ENCODE measurements at regions not wholly inside any gene's neighbourhood (a gene's known extent, or its start where the extent isn't known, plus 50 kb on each side); places are given as distances from the start of the nearest gene placed in this dataset.

GRCh38 chrX:25112156-25112555, 96.4 kb upstream of the ARX start:
- Mint-ChIP-seq H3K9me3 (peaks cover 0 to 5% (median 0%) of the 10 kb centered on the region in 7 donors), H3K4me1 (no peaks in the 10 kb centered on the region), H3K4me3 (no peak overlapping the region), H3K27ac (no peak overlapping the region), H3K27me3 (ENCODE audit: low read depth in 3 of 3) (peaks cover 1 to 8% (median 1%) of the 10 kb centered on the region in 3 donors), H3K36me3 (no peaks in the 10 kb centered on the region)
- intact Hi-C loops (cut with micrococcal nuclease), result no loop called here
- Histone ChIP-seq H3K9me3 (replicated peaks in 1 of 2; ENCODE audit: control insufficient read depth in 1 of 2, insufficient read depth in 1 of 2, low read length in 2 of 2) (no peaks in the 10 kb centered on the region), H3K27me3 (ENCODE audit: control insufficient read depth in 2 of 2, insufficient read depth in 2 of 2, low read length in 2 of 2) (no peaks in the 10 kb centered on the region), H3K9ac (ENCODE audit: insufficient read depth, low read length, poor library complexity, severe bottlenecking) (no peak overlapping the region), H3K27ac (ENCODE audit: low read depth in 1 of 2, low read length in 2 of 2) (no peak overlapping the region), H3K4me3 (replicated peaks in 1 of 3; ENCODE audit: low read depth in 2 of 3, low read length in 3 of 3) (no peak overlapping the region), H4K20me1 (ENCODE audit: insufficient read depth, low read length) (no peaks in the 10 kb centered on the region), H3K4me1 (ENCODE audit: control insufficient read depth in 1 of 2, insufficient read depth in 2 of 2, low read length in 2 of 2) (no peaks in the 10 kb centered on the region), H3K79me2 (ENCODE audit: insufficient read depth, low read length) (no peaks in the 10 kb centered on the region), H3K4me2 (replicated peaks; ENCODE audit: extremely low read depth, low read length, poor library complexity, severe bottlenecking) (no peak overlapping the region), H3K36me3 (replicated peaks in 1 of 2; ENCODE audit: control insufficient read depth in 1 of 2, insufficient read depth in 2 of 2, low read length in 2 of 2) (no peaks in the 10 kb centered on the region), H2AFZ (ENCODE audit: insufficient read depth, low read depth, low read length, poor library complexity, severe bottlenecking) (no peak overlapping the region)
- no peak for TF ChIP-seq CTCF (IDR thresholded peaks at IDR 0.05)
- no peak for DNase-seq
- WGBS (ENCODE audit: insufficient coverage), result no CpG with 5 or more reads among the region's 2 CpGs

- H3K36me3 Mint-ChIP-seq, result no peaks in the 10 kb centered on the region
These were observed 92.7 kb upstream of the ARX start for GRCh38 chrX:25108481-25108880.

More at GRCh38 chrX:25108481-25108880, 92.7 kb upstream of the ARX start:
- no peak for TF ChIP-seq CTCF (IDR thresholded peaks at IDR 0.05)
- H3K27ac Mint-ChIP-seq, result no peak overlapping the region
- intact Hi-C loops (cut with micrococcal nuclease), result no loop called here
- Histone ChIP-seq H3K9ac (ENCODE audit: insufficient read depth, low read length, poor library complexity, severe bottlenecking) (no peak overlapping the region), H3K9me3 (replicated peaks in 1 of 2; ENCODE audit: control insufficient read depth in 1 of 2, insufficient read depth in 1 of 2, low read length in 2 of 2) (no peaks in the 10 kb centered on the region), H3K4me2 (replicated peaks; ENCODE audit: extremely low read depth, low read length, poor library complexity, severe bottlenecking) (no peak overlapping the region), H3K4me1 (ENCODE audit: control insufficient read depth in 1 of 2, insufficient read depth in 2 of 2, low read length in 2 of 2) (no peaks in the 10 kb centered on the region), H3K4me3 (replicated peaks in 1 of 3; ENCODE audit: low read depth in 2 of 3, low read length in 3 of 3) (no peak overlapping the region), H4K20me1 (ENCODE audit: insufficient read depth, low read length) (no peaks in the 10 kb centered on the region), H3K27me3 (ENCODE audit: control insufficient read depth in 2 of 2, insufficient read depth in 2 of 2, low read length in 2 of 2) (no peaks in the 10 kb centered on the region), H3K36me3 (replicated peaks in 1 of 2; ENCODE audit: control insufficient read depth in 1 of 2, insufficient read depth in 2 of 2, low read length in 2 of 2) (no peaks in the 10 kb centered on the region), H3K79me2 (ENCODE audit: insufficient read depth, low read length) (no peaks in the 10 kb centered on the region), H3K27ac (ENCODE audit: low read depth in 1 of 2, low read length in 2 of 2) (no peak overlapping the region), H2AFZ (ENCODE audit: insufficient read depth, low read depth, low read length, poor library complexity, severe bottlenecking) (no peak overlapping the region)
- DNase-seq, result no peak
- no peaks in the 10 kb centered on the region for H3K4me1 Mint-ChIP-seq
- WGBS (ENCODE audit: insufficient coverage), result no CpG with 5 or more reads among the region's 2 CpGs
- H3K27me3 Mint-ChIP-seq (ENCODE audit: low read depth in 3 of 3), result peaks cover 1 to 5% (median 1%) of the 10 kb centered on the region in 3 donors
- H3K4me3 Mint-ChIP-seq, result no peak overlapping the region
- peaks cover 0 to 3% (median 0%) of the 10 kb centered on the region in 7 donors for H3K9me3 Mint-ChIP-seq

Measured in CD14-positive monocyte (primary cell).